HG03439 (cell line): ENCODE measurements at regions not wholly inside any gene's neighbourhood (a gene's known extent, or its start where the extent isn't known, plus 50 kb on each side); places are given as distances from the start of the nearest gene placed in this dataset.
"Not testable (repeated sequence)": the region's sequence is repeated elsewhere in the genome, so short reads cannot be mapped to it uniquely, and the experiment has no call there.

ENCODE experiments used
- ATAC-seq: cut with Tn5 transposase; IDR thresholded peaks from one replicate; pipeline ENCODE4 v1.9.1; 2021; ENCODE audit warnings: mild to moderate bottlenecking, moderate library complexity; ENCODE audit not compliant: unreplicated experiment

DNA sequence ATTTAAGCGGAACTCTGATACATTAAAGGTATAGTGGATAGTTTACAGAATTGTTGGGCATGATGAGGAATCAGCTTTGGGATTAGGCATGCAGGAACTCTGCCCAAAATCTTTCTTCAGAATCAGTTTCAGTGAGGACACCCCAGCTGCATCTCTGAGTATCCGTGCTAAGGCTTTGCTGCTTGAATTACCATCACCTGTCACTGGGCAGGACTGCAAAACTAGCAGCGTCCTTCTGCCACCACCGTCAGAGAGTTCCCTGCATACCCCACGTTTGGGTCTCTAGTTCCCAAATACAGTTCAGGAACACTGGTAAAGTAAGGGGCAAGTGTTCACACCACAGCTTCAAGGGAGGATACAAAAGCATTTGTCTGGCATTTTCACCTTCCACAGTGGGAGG lies 164.6 kb upstream of the ARHGEF26 start:
- ATAC-seq = no peak

GRCh38 chr3:153957421-153957820 lies 163.8 kb upstream of the ARHGEF26 start:
- no peak for ATAC-seq

DNA sequence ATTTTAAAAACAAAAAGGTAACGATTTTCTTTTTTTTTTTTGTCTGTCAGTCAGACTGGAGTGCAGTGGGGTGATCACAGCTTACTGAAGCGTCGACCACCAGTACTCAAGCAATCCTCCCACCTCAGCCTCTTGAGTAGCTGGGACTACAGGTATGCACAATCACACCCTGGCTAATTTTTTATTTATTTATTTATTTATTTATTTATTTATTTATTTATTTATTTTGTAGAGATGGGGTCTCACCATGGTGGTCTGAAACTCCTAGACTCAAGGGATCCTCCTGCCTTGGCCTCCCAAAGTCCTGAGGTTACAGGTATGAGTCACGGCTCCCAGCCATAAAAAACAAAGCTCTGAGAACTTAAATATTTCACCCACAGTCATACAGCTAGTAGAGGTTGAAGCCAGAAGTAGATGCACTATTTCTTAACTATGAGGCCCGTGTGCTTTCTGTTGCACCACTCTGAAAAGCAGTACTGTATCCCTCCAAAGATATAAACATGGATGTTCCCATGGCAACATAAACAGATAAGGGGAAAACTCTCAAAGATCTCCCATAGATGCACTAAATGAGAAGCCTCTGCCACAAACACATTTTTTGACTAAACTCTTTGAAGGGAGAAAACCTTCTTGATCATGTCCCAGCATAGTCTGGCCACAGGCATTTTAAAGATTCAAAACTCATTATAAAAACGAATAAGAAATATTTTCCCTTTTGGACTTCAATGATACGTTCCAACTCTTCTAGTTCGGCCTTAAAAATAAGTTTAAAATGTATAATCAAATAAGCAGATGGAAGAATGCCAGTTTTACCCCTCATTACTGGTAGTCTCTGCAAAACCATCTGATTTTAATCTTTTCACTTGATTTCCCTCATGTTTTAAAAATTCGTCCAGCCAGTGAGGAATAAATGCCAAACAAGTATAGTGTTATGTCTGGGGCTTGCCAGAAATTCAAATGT lies 162.3 kb upstream of the ARHGEF26 start:
- ATAC-seq = no peak

- ATAC-seq = no peak
Observed at GRCh38 chr3:153960458-153961074, 160.6 kb upstream of the ARHGEF26 start.

DNA sequence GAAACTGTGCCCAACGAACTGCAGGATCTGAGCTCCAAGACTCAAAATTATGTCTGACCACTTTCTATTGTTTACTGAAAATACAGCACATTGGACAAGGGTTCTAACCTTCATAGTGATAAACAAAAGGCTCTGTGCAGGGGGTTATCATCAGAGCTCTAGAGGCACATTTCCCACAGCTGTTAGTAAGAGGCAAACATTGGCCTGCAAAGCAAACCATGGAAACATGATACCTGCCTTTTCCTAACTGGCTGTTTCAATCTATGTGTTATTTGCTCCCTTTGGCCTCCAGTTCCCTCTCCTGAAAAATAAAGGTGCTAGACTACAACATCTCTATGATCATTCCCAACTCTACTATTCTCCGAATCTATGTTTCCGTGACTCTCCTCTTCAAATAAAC lies 159.7 kb upstream of the ARHGEF26 start:
- no peak for ATAC-seq

GRCh38 chr3:153963012-153963411 lies 158.2 kb upstream of the ARHGEF26 start:
- ATAC-seq = no peak

- ATAC-seq = no peak
Observed at GRCh38 chr3:153967260-153967659, 153.9 kb upstream of the ARHGEF26 start.

GRCh38 chr3:153970047-153970446 lies 151.1 kb upstream of the ARHGEF26 start:
- ATAC-seq = no peak

DNA sequence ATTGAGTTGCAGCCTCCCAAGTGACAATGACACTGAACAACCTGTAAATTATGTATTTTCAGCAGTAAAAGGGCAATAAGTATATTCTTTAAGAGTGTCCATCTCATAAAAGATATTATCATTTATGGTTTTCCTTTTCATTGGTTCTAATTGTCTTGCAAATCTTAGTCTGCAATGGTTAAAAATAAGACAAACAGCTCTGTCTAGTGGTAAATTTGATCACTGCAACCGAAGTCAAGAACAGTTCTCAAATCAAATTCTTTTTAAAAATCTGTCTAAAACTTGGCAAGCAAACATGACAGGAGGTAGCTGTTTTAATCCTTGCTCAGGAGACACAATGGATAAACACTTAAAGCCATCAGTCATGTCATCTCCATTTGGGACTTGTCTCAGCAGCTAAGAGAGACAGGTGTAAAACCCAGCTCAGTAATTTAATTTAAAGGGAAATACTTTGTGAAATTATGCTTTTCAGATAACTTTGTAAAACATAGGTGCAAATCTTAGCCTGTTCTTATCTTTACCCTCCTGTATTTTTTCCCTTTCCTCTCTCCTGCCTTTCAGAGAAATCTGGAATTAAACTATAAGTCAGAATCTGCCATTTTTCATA lies 150.3 kb upstream of the ARHGEF26 start:
- no peak for ATAC-seq

GRCh38 chr3:153972862-153973261 lies 148.3 kb upstream of the ARHGEF26 start:
- no peak for ATAC-seq

DNA sequence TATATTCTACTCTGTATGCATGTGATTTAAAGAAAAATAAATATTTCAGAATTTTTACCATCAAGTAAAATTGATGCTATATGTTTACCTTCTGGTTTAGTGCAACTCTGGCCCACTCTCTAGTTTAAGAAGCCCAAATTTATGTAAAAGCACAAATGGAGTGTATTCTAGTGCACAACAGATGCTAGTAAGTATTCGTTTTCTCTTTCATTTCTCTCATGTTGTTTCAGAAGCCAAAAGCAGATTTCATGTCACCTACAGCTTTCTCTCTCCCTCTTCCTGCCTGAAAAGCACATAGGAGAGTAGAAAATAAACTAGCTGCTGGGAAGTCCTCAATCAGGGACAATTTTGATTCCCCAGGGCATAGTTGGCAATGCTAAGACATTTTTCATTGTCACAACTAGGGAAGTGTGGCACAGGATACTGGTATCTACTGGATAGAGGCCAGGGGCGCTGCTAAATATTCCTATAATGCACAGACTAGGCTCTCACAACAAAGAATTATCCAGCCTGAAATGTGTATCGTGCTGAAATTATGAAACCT lies 147.4 kb upstream of the ARHGEF26 start:
- peak; percentile 57 for ATAC-seq

- ATAC-seq = no peak
Observed at GRCh38 chr3:153974614-153975013, 146.6 kb upstream of the ARHGEF26 start.

- ATAC-seq = no peak
Observed at GRCh38 chr3:153976891-153977554, 144.2 kb upstream of the ARHGEF26 start.

- no peak for ATAC-seq
Observed at GRCh38 chr3:153978006-153978405, 143.2 kb upstream of the ARHGEF26 start.

DNA sequence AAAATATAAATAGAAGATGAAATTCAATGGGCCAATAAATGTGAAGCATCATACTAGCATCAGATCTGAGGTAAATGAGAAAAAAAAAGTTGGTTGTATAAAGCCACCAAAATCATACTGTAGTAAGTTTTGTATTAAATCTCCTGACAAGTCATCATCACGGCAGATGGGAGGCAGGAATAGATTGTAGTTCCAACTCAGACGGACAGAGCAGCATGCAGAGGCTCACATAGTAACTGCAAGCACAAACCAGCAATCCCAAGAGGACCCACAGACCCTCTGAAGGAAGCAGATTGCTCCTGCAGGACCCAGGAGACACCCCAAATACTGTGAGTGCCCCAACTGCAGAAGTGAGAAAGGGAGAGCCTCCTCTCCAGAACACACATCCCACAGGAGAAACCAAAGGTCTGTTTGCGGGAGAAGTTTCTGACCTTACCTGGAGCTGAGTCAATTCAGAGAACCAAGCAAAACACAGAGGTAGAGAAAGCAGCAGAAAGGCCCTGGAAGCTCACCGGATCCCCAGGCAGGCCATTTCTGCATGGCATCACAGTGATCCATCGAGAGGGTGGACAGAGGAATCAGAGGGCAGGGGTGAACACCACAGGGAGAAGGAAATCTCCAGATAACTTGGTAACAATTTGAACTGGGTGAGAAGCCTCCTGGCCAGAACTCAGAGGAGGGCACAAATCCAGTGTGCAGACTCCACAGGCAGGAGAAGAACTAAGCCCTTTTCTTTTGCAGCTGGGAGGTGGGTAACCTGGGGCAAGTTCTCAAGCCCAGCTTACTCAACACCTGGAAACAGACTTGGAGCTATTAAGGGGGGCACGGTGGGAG lies 141.6 kb upstream of the ARHGEF26 start:
- ATAC-seq = no peak

GRCh38 chr3:153980252-153980590 lies 141.0 kb upstream of the ARHGEF26 start:
- ATAC-seq = no peak

DNA sequence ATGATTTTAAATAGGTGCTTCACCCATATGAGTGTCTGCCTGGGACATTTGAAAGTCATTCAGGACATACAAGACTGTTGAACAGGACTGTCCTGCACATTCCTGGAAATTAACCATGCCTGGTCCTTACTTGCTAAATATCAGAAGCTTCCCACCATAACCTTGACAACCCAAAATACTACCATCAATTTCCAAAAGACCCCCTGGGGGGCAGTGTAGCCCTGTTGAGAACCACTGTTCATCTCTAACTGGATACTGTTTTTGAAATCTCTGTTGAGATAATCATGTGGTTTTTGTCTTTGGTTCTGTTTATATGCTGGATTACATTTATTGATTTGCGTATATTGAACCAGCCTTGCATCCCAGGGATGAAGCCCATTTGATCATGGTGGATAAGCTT lies 123.8 kb upstream of the ARHGEF26 start:
- not testable (repeated sequence) for ATAC-seq

DNA sequence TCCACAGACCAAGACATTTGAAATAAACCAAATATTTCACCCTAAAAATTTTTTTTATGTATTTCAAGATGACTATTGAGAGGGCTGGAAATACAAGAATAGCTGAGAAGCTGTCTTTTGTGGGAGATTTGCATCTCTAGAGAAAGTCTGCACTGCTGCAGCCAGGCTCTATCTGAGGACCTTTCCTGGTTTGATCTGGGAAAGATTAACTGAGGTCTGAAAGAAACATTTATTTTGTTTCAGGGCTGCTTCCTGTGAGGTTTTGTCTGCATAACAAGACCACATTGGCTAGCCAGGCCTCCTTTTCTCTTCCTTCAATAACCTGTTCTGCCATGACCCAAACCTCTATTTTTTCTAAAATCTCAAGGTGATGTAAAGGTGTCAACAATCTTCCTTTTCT lies 117.5 kb upstream of the ARHGEF26 start:
- no peak for ATAC-seq

DNA sequence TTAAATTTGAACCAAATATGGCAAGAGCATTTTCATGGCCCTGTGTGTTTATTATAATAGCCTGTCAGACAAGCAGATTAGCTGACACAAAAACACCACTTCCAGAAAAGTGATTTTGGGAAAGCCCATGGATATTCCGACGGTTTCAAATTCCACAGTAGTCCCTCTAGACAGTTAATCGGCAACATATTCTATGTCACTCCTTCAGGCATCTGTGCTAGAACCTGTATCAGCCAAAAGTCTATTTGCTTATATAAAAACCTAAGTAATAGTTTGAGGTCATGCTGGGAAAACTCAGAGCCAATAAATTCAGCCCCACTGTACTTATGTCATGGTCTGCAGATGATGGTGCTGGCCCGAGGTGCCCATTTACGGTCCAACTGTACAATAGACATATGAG lies 110.2 kb upstream of the ARHGEF26 start:
- ATAC-seq = no peak

DNA sequence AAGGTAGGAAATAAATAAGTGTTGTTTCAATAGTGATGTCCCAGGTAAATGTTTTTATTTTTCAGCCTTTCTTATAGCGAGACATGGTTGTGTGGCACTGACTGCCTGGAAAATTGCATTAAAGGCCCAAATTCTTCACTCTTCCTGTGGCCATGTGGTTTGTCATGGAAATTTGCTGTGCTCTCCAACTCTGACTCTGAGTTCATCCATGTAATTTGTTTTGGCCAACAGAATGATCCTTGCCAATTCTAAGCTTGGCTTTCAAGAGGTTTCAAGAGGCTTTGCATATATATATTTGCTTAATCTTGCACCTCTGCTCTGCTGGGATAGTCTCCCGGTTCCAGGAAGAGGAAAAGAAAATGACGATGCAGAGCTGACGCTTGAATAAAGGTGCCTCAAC lies 107.5 kb upstream of the ARHGEF26 start:
- ATAC-seq = no peak
